ENCODE measurements at regions not wholly inside any gene's neighbourhood (a gene's known extent, or its start where the extent isn't known, plus 50 kb on each side); places are given as distances from the start of the nearest gene placed in this dataset.

GRCh38 chrY:12651095-12651494, 49.9 kb upstream of the USP9Y start:
- TF ChIP-seq EZH2phosphoT487 (IDR thresholded peaks at IDR 0.05; ENCODE audit: insufficient read depth, low read depth) (no peak), EZH2 (IDR thresholded peaks at IDR 0.05; ENCODE audit: insufficient read depth, poor library complexity, severe bottlenecking) (no peak)

Measured in GM23248 (cell line).